Urothelium cell line (cell line): ENCODE measurements at regions not wholly inside any gene's neighbourhood (a gene's known extent, or its start where the extent isn't known, plus 50 kb on each side); places are given as distances from the start of the nearest gene placed in this dataset.
"Not testable (repeated sequence)": the region's sequence is repeated elsewhere in the genome, so short reads cannot be mapped to it uniquely, and the experiment has no call there.

ENCODE experiments used
- DNase-seq: peaks from one replicate; pipeline ENCODE4 v3.0.0; 2011; ENCODE audit warnings: low spot score, mixed read lengths
- FAIRE-seq: peaks from 2 replicates; lab custom pipeline; 2011; peaks lifted over from hg19 to GRCh38; lab: Jason Lieb, UNC

DNA sequence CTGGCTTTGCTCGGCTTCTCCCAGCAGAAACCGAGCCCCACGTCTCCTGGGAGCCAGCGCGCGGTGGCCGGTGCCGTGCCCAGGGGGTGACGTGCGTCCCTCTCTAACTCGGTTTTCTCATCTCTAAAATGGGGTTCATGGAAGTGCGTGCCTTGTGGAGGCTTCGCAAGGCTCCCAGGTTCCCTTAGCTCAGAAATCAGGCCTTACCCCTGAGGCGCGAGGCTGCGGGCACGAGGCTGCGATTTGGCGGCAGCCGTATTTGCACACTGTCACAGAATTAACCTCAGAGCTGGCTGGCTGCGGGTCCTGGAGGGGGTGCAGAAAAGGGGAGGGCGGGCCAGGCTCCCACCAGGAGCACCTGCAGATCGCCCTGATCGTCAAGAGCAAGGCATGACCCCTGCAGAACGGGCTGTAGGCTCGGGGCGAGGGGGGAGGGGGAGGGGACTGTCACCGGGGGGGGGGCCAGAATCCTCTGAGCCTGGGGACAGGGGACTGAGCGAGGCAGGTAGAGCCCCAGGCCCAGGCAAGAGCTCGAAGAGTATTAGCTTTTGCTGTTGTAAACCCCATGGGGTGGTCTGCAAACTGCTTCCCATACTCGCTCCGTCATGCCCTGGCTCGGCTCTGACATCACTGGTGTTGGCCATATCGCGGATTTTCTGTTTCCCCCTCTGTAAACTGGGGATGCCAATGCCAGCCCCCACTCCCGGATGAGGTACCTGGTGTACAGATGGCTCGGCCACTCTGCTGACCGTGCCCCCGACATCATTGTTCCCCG lies 62.2 kb downstream of the CCNE1 start:
- no peak for FAIRE-seq
- DNase-seq = no peak

DNA sequence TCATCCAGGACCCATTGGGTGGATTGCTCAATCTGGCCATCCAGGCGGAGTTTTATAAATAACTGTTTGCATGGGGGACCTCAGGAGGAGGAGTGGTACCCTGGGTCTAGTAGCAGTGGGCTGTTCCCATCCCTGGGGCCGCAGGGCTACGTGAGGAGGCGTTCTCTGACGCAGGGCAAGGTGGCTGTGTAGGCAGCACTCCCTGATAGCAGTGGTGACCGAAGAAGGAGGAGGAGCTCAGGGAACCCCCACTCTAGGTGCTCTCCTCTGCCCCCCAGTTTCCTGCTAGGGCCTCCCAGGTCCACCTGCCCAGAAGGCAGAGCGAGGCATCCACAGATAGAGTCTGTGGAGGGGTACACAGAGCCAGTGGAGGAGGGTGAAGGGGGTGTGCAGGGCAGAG lies 64.1 kb downstream of the CCNE1 start:
- FAIRE-seq (no peak), DNase-seq (no peak)

- no peak for FAIRE-seq
- DNase-seq = no peak
Measured at GRCh38 chr19:29876414-29876813, 64.6 kb downstream of the CCNE1 start.

DNA sequence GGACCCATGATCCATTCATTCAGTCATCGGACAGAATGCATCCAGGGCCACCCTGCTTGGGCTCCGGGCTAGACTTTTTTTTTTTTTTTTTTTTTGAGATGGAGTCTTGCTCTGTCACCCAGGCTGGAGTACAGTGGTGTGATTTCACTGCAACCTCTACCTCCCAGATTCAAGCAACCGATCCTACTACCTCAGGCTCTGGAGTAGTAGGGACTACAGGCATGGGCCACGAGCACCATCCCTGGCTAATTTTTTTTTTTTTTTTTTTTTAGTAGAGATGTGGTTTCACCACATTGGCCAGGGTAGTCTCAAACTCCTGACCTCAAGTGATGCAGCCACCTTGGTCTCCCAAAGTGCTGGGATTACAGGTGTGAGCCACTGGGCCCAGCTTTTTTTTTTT lies 65.1 kb downstream of the CCNE1 start:
- DNase-seq, FAIRE-seq: not testable (repeated sequence)

DNA sequence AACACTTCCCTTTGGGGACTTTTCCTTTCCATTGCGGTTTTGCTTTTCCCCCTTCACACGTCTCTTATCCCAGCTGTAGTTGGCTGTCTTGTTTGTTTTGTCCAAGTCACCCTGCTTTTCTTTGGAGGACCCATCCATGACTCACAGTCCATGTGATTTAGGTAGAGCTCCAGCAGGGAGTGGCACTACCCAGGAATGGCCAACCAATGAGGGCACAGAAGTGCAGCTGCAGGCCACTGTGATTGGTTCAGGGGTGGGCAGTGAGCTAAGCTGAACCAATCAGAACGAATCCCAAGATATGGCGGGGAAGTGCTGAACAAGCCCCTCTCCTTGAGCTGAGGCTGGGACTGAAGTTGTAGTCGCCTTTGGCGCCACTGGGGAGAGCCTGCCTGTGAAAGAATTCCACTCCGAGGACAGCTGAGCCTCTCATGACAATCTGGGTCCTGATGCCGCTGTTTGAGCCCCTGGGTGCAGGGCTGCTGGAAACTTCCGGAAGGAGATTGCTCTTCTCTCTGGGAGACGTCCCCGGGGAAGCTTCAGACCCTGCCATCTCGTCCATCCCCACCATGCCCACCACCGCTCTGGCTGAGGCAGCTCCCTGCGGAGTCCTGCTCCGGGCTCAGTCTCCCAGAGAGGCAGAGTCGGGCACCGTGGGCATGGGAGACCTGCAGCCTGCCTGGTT lies 62.9 kb upstream of the URI1 start:
- peak; percentile 76 for DNase-seq

GRCh38 chr19:29879655-29879974 lies 62.4 kb upstream of the URI1 start:
- no peak for FAIRE-seq
- no peak for DNase-seq

More for the DNA sequence above, 62.9 kb upstream of the URI1 start:
- FAIRE-seq = peak; percentile 77

- FAIRE-seq = peak; percentile 17
- no peak for DNase-seq
Measured at GRCh38 chr19:29880498-29881081, 61.4 kb upstream of the URI1 start.

GRCh38 chr19:29881386-29881785 lies 60.7 kb upstream of the URI1 start:
- peak; percentile 13 for FAIRE-seq
- no peak for DNase-seq

- FAIRE-seq (peak; percentile 73), DNase-seq (no peak)
Measured at GRCh38 chr19:29882719-29883105, 59.3 kb upstream of the URI1 start.

DNA sequence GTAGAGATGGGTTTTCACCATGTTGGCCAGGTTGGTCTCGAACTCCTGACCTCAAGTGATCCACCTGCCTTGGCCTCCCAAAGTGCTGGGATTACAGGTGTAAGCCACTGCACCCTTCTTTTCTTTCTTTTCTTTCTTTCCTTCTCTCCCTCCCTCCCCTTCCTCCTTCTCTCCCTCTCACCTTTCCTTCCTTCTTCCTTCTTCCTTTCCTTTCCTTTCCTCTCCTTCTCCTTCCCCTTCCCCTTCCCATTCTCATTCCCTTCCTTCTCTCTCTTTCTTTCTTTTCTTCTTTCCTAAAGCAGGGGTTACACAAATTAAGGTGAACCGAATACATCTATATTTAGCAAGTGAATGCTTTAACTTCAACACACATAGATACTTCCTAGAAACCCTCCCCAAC lies 58.0 kb upstream of the URI1 start:
- FAIRE-seq (no peak), DNase-seq (no peak)

DNA sequence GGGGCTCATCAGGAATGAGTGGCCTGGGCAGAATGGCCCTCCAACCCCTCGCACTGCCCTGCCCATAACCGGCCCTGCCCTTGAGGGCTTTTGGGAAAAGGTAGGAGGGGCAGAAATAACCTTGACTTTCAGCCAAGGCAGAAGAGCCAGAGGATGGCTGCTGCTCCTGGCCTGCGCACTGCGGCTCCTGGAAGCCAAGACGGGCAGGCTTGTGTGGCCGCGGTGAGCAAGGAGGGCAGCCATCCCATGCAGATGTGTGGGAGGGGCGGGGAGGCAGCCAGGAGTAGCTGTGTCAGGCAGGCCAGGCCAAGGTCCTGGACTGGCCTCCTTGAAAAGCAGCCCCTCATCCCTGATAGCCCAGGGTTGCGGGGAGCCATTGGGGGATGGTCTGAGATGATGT lies 57.6 kb upstream of the URI1 start:
- no peak for DNase-seq
- FAIRE-seq = no peak

- DNase-seq, FAIRE-seq: not testable (repeated sequence)
Measured at GRCh38 chr19:29886106-29886505, 55.9 kb upstream of the URI1 start.

- DNase-seq (no peak), FAIRE-seq (no peak)
Measured at GRCh38 chr19:29886586-29886985, 55.5 kb upstream of the URI1 start.

DNA sequence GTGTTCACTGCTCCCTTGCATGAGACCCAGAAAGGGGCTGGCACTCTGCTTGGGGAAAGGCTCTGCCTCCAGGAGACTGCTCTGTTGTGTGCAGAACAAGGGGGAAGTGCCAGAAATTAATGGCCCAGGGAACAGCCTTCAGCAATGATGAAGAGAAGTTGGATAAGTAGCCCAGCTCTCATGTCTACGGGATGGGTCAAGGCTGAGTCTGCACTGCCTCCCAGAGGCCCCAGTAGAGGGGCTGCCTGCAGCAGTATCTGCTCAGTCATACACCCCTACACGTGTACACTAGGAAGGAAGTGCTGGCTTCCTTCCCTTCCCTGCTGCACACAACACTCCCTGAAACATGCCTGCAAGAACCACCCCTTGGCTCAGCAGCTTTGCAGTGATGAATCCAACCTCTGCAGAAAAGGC lies 54.6 kb upstream of the URI1 start:
- FAIRE-seq = peak; percentile 27
- DNase-seq = no peak

DNA sequence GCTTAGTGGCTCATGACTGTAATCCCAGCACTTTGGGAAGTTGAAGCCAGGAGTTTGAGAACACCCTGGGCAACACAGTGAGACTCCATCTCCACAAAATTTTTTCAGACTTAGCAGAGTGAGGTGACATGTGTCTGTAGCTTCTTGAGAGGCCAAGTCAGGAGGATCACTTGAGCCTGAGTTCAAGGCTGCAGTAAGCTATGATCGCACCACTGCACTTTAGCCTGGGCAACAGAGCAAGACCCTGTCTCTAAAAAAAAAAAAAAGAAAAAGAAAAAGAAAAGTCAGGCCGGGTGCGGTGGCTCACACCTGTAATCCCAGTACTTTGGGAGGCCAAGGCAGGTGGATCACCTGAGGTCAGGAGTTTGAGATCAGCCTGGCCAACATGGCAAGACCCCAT lies 54.0 kb upstream of the URI1 start:
- not testable (repeated sequence) for FAIRE-seq

DNA sequence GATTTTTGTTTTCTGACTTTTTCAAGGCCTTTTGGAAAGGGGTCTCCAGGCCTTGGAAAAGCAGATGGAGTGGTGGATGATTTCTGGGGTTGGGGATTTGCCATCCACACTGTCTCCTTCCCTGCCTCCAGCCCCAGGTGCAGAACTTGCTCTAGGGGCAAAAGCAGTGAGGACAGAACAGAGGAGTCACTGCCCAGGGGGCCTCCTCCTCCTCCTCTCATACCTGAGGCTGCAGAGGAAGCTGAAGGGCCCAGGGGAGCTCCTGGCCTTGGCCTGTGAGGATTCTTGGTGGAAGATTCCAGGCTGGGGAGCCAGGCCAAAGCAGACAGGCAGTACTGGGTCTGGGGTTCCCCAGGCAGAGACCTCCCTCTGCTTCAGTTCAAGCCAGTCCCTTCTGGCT lies 52.3 kb upstream of the URI1 start:
- DNase-seq (no peak), FAIRE-seq (no peak)

More for the DNA sequence above, 54.0 kb upstream of the URI1 start:
- not testable (repeated sequence) for DNase-seq

- no peak for FAIRE-seq
- no peak for DNase-seq
Measured at GRCh38 chr19:29890392-29890791, 51.6 kb upstream of the URI1 start.
